NCI-H526 treated with DMSO at 0.1 percent for 48 hours (cell line): ENCODE measurements at regions not wholly inside any gene's neighbourhood (a gene's known extent, or its start where the extent isn't known, plus 50 kb on each side); places are given as distances from the start of the nearest gene placed in this dataset.

Experiments used
- DNase-seq: peaks from one replicate; lab custom pipeline; 2025; lab: John Stamatoyannopoulos, UW

DNA sequence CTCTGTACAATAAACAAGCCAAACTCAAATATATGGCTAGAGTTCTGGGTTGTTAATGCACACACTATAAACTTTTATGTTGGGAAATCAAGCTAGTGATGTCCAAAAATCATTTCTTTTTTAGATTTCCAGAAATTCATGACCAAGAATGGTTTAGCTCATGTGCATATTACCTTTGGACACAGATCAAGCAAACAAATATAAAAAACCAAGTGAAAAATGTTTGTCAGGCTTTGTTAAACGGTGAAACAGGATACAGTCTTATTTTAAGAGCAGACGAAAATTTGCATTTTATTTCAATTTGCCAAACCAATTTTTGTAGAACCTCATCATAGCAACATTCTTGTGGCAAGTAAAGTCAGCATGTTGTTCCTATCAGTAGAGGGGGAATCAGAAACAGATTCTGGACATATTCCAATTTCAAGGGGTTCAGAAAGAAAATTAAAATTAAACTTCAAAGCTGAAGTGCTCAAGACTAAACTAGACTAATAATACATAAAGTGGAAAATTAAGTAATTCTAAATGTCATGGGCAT, 413.6 kb downstream of the TRIML1 start:
- DNase-seq, result no peak

- no peak for DNase-seq
These were observed 415.2 kb downstream of the TRIML1 start for GRCh38 chr4:188554413-188554812.

GRCh38 chr4:188573104-188573503, 433.9 kb downstream of the TRIML1 start:
- DNase-seq, result no peak

- DNase-seq, result no peak
These were observed 439.4 kb downstream of the TRIML1 start for GRCh38 chr4:188578657-188579056.

DNA sequence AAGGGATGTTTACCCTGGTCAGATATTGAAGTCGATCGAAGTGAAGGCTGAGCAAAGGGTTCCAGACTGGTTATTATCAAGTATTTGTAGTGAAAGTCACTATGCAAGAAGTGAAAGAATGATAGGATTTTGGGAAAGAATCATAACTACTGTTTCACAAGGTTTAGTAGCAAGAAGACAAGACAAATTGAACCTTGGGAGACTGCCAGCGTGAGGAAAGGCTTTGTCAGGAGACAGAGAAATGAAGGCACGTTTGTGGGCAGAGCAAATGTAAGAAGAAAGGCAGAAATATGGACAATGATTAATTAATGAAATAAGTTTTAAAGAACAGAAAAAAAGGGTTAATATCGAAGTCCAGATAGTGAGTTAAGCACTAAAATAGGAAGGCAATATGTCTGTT, 456.8 kb downstream of the TRIML1 start:
- no peak for DNase-seq

DNA sequence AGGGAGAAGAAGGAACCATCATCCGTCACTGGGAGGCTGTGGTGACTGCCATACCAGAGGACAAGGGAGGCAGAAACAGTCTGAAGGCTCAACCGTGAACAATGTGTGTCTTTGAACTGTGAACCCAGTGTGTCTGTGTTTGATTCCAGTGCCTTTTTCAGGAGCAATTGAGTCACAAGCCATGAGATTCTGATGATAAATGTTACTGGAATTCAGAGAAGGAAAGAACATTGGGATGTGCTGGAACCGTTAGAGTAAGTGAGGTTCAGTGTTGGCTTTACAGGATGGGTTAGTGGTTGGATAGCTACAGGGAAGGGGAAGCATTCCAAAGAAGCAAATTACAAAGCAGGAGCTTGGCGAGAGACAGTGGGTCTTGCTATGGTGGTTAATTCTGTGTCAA, 464.4 kb downstream of the TRIML1 start:
- no peak for DNase-seq

GRCh38 chr4:188606635-188607034, 467.4 kb downstream of the TRIML1 start:
- DNase-seq, result no peak

GRCh38 chr4:188611143-188611542, 471.9 kb downstream of the TRIML1 start:
- no peak for DNase-seq

- no peak for DNase-seq
These were observed 473.4 kb downstream of the TRIML1 start for GRCh38 chr4:188612659-188613058.

- DNase-seq, result no peak
These were observed 474.7 kb downstream of the TRIML1 start for GRCh38 chr4:188613976-188614375.

GRCh38 chr4:188619456-188620149, 480.4 kb downstream of the TRIML1 start:
- DNase-seq, result no peak

DNA sequence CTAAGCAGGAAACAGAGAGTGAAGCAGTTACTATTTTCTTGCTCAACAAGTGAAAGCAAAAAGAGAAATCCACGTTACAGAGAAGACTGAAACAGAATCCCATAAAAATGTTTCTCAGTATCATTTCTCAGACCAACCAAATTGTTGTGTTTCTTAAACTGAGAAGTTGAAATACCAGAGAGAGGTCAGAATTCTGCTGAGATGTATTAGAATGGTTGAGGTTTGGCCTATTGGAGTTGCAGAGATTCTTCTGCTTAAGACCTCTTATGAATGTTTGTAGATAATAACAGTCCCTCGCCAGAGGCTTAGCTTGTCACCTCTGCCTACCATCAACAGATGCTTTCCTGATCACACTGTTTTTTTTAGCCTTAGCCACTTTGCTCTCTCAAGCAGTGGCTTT, 481.4 kb downstream of the TRIML1 start:
- no peak for DNase-seq

DNA sequence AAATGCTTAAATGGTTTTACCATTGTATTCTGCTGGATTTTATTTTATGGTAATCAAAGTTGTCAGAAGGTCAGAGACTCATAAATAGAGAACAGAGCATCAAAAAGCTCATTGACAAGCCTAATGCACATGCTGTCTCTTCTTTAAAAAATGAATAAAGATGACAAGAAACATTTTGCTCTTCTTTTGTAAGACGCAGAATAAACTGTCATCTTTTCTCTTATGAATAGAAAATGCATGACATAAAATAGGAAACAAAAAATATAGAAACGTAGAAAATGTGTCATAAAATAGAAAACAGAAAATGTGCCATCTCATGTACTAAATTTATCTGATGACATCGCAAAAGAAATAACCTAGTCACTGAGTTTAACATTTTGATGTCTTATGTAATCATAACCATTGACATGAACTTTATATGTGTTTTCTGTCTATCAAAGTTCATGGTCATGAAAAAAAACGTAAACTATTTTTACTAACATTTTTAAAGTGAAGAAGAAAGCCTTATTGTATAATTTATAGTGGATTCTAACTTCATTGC, 484.1 kb downstream of the TRIML1 start:
- no peak for DNase-seq

- DNase-seq, result no peak
These were observed 485.1 kb downstream of the TRIML1 start for GRCh38 chr4:188624370-188624769.

DNA sequence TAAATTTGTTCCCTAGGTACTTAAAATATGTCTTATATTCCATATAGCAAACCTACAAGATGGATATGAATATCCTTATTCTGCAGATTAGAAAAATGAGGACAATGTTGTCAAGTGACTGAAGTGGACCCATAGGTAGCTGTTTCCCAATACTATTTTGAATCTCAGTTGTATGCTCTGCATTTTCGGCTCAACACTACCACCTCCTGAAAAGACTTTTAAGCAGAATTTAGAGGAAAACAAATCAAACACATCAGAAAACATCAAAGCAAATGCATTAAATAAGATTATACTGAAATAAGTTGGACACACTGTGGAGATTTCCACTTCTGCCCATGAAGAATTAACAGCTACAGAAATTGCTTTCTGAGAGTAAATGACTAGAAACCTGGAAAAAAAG, 488.7 kb downstream of the TRIML1 start:
- DNase-seq, result no peak

GRCh38 chr4:188639479-188640100, 500.3 kb downstream of the TRIML1 start:
- DNase-seq, result no peak

- DNase-seq, result no peak
These were observed 508.7 kb downstream of the TRIML1 start for GRCh38 chr4:188647820-188648370.

GRCh38 chr4:188649635-188650034, 510.4 kb downstream of the TRIML1 start:
- no peak for DNase-seq

- DNase-seq, result no peak
These were observed 511.3 kb downstream of the TRIML1 start for GRCh38 chr4:188650516-188650915.

DNA sequence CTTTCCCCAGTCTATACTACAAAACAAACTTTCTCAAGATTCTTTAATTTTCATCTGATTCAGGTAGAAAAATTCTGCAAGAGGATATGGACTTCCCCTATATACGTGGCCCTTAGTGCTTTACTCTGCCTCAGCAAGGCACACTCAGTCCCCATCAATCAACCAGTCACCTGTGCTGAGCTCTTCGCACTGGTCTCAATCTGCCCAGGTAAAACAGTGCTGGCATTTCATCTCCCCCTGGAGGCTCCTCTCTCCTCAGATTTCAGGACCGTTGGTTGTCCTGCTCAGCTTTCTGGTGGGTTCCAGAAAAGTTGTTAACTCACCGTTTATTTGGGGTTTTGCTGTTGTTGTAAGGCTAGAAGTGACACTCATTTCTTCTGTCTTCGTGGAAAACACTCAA, 518.1 kb downstream of the TRIML1 start:
- no peak for DNase-seq

GRCh38 chr4:188658958-188659522, 519.8 kb downstream of the TRIML1 start:
- no peak for DNase-seq

GRCh38 chr4:188660796-188661195, 521.6 kb downstream of the TRIML1 start:
- no peak for DNase-seq

- DNase-seq, result no peak
These were observed 522.3 kb downstream of the TRIML1 start for GRCh38 chr4:188661502-188661901.
